Activated CD4-positive, CD25-positive, alpha-beta regulatory T cell treated with anti-CD3 and anti-CD28 coated beads, Interleukin-2, amount 50 U/mL, for 72 hours (primary cell): ENCODE measurements at regions not wholly inside any gene's neighbourhood (a gene's known extent, or its start where the extent isn't known, plus 50 kb on each side); places are given as distances from the start of the nearest gene placed in this dataset.

Source experiments
- DNase-seq: peaks from one replicate; pipeline ENCODE4 v3.0.0; 2021

DNA sequence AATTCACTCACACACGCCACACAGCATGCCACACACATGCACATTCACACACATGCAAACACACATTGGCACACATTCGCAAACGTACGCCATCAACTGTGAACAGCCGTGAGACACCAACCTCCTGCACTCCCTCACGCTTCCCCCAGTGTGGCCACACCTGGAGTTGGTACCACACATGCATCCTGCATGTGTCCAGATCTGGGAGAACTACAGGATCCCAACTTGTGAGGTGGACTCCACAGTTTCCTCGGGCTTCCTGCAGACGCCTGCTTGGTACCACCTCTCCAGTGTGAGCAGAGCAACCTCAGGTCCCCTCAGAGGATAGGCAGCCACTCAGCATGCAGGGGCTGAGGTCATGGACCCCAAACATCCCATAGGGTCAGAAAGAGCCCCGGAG is 239.0 kb downstream of the EIPR1 start:
- DNase-seq, result no peak

DNA sequence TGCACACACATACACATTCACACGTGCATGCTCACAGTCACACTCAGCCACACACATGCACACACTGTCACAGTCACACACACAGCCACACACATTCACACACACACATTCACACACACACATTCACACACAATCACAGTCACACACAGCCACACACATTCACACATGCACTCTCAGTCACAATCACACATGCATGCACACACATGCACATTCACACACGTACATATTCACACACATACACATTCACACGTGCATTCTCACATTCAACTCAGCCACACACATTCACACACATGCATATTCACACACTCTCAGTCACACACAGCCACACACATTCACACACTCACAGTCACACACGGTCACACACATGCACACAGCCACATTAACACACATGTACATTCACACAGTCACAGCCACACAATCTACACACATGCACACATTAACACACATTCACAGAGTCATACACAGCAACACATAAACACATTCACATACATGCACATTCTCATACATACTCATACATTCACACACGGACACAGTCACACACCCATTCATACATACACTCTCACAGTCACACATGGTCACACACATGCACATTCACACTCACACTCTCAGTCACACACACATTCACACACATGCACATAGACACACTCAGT is 239.8 kb downstream of the EIPR1 start:
- no peak for DNase-seq

DNA sequence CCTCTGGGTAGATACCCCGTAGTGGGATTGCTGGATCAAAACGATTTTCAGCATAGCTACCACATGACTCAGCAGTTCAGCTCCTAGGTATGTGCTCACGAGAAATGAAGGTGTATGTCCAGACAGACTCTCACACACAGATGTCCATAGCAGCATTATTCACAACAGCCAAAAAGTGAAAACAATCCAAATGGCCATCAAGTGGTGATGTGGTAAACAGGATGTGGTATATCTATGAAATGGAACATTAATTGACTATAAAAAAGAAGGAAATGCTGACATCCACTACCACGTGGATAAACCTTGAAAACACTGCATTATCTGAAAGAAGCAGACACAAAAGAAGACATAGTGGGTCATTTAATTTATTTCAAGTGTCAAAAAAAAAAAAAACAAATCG is 241.9 kb downstream of the EIPR1 start:
- DNase-seq, result no peak

GRCh38 chr2:3134026-3134571 is 243.5 kb downstream of the EIPR1 start:
- DNase-seq, result no peak

DNA sequence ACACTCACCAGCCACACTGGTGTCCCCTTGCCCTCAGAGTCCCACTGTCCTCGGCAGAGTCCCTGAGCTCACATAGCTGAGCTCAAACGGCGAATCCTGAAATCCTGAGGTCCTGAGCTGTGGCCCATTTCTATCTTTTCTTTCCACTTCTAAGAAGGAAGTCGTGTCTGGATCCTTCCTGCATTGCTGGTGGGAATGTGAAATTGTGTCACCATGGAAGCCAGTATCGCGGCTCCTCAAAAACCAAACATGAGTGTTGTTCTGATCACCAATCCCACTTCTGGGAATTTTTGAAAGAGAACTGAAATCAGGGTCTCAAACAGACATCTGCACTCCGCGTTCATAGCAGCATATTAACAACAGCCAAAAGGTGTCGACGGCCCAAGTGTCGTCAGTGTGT is 244.7 kb downstream of the EIPR1 start:
- DNase-seq, result no peak

GRCh38 chr2:3132466-3132865 is 245.2 kb downstream of the EIPR1 start:
- no peak for DNase-seq

- no peak for DNase-seq
These were observed 245.8 kb downstream of the EIPR1 start for GRCh38 chr2:3131636-3132326.

- no peak for DNase-seq
These were observed 246.6 kb downstream of the EIPR1 start for GRCh38 chr2:3130889-3131635.

DNA sequence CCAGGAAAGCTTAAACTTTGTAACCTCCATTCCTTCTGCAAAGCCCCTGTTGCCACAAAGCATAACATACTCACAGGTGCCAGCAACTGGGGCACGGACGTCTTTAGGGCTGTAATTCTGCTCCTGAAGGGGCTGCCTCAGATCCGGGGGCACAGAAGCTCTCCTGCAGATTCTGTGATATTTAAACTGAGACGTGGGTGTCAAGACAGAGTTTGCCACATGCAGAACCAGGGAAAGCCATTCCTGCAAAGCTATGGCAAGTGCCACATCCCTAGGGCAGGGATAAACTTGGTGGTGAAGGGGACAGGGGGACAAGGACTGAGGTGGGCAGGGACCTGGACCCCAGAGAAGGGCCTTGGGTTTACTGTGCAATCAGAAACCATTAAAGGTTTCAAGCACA is 247.2 kb downstream of the EIPR1 start:
- DNase-seq, result no peak

- no peak for DNase-seq
These were observed 247.8 kb downstream of the EIPR1 start for GRCh38 chr2:3129867-3130266.

DNA sequence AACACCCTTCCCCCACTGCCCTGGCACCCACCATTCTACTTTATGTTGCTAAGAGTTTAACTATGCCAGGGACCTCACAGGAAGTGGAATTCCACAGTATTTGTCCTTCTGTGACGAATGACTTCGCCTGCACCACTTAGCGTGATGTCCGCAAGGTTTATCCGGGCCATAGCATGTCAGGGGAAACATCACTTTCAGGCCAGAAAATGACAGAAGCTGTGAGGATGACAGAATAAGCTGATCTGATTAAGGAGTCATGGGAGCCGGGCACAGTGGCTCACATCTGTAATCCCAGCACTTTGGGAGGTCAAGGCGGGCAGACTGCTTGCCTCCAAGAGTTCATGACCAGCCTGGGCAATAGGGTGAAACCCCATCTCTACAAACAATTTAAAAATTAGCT is 248.8 kb downstream of the EIPR1 start:
- no peak for DNase-seq

- DNase-seq, result no peak
These were observed 249.9 kb downstream of the EIPR1 start for GRCh38 chr2:3127710-3128109.

GRCh38 chr2:3126911-3127621 is 250.6 kb downstream of the EIPR1 start:
- no peak for DNase-seq

- no peak for DNase-seq
These were observed 251.3 kb downstream of the EIPR1 start for GRCh38 chr2:3126171-3126910.

GRCh38 chr2:3125761-3126130 is 251.9 kb downstream of the EIPR1 start:
- DNase-seq, result no peak

DNA sequence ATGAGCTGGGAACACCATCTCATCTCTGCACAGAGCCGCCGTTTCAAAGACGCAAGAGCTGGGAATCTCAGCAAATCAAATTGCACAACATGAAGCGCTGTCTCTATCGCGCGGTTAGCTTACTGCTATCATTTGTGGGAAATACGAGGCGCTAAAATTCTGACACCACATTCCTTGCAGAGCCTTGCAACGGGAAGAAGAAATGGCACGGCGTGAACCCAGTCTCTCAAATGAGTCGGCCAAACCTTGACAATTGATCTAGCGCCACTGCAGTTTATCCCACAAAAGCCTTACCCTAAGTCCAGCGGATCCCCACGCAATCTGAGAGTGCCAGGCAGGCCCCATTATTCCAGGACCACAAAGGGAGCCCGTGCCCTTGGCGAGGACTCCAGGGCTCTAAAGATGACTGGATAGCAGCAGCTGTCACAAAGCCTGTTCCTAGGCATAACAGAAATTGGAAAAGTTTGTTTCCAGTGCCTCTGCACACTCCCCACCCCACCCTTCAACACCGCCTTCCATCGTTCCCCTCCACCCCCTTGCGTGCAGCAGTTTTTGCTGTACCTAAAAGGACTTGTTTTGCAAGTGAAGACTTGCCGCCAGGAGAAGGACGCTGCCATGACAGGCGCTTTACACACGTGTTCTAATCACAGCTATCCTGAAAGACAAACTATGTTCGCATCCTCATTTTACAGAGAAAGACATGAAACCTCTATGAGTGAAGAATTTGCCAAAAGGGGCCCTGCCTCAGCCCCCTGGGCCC is 252.4 kb downstream of the EIPR1 start:
- no peak for DNase-seq

DNA sequence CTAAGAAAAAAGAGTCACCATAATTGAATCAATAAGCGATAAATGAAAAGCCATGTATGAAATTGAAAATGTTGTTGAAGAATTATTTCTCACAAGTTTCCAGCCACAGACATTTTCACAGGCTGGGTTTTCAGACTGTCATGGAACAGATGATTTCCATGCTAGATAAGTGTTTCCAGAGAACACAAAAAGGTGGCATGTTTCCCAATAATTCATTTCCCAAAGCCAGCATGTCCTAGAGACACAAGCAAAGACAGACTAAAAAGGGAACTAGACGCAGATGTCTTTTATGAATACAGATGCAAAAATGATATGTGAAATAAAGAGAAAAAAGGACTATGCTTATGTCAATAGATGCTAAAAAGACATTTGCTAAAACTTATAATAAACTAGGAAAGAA is 255.1 kb downstream of the EIPR1 start:
- no peak for DNase-seq

GRCh38 chr2:3121601-3122000 is 256.0 kb downstream of the EIPR1 start:
- no peak for DNase-seq

GRCh38 chr2:3117650-3118216 is 259.9 kb downstream of the EIPR1 start:
- DNase-seq, result no peak

DNA sequence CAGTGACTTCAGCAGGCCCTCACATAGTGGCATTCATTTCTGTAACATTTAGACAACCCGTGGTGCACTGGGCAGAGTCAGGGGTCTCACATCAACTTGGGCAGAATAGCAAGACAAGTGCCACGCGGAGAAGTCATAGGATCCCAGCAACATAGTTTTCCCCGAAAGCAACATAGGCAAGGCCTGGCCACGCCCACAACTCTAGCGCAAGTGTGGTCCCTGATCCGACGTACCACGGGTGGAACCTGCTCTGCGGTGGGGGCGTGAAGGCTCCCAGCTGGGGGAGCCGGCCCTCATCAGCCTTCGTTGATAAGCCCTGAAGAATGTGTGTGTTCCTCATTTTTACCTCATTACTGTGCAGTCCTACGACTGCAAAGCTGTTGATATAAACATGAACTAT is 261.2 kb downstream of the EIPR1 start:
- DNase-seq, result no peak

- DNase-seq, result no peak
These were observed 262.1 kb downstream of the EIPR1 start for GRCh38 chr2:3115301-3116042.
